Sigmoid colon (tissue), 6 donors: ENCODE measurements at regions not wholly inside any gene's neighbourhood (a gene's known extent, or its start where the extent isn't known, plus 50 kb on each side); places are given as distances from the start of the nearest gene placed in this dataset.

ENCODE experiments used
- DNase-seq: peaks from one replicate; pipeline ENCODE4 v3.0.0-alpha.2; 2019
- H3K27ac ChIP-seq, 4 donors: fragments of 200-600 bp; sonication (generic); one replicate each; pipeline ENCODE4 v1.5.1; 2016 to 2019; ENCODE audit warnings: mild to moderate bottlenecking in 1 of 4
- H3K27me3 ChIP-seq, 3 donors: fragments of 200-600 bp; sonication (generic); one replicate each; pipeline ENCODE4 v1.5.1; 2019; ENCODE audit warnings: mild to moderate bottlenecking in 1 of 3
- H3K36me3 ChIP-seq, 4 donors: fragments of 200-600 bp; sonication (generic); one replicate each; pipeline ENCODE4 v1.5.1; 2016 to 2019
- H3K4me1 ChIP-seq, 4 donors: fragments of 200-600 bp; sonication (generic); one replicate each; pipeline ENCODE4 v1.5.1; 2017 to 2019
- H3K4me3 ChIP-seq, 4 donors: fragments of 200-600 bp; sonication (generic); one replicate each; pipeline ENCODE4 v1.5.1; 2017 to 2019; ENCODE audit warnings: mild to moderate bottlenecking in 2 of 4, moderate library complexity in 1 of 4
- H3K9me3 ChIP-seq, 4 donors: fragments of 200-600 bp in 3 of 4; sonication (generic) in 3 of 4; one replicate each; pipeline versions ENCODE4 v1.5.1 to v1.6.1; 2013 to 2019
- CTCF ChIP-seq, 4 experiments: fragments of 450-650 bp in 3 of 4; fragments of 200-600 bp in 1 of 4; IDR thresholded peaks; one replicate each; pipeline ENCODE4 v1.5.1; 2016 to 2019; ENCODE audit warnings: antibody characterized with exemption in 4 of 4, mild to moderate bottlenecking in 3 of 4, moderate library complexity in 2 of 4
- EP300 ChIP-seq, 4 donors: sonication (generic); formaldehyde crosslinking; IDR thresholded peaks; one replicate each; pipeline ENCODE4 v1.6.1; 2017; ENCODE audit warnings: antibody characterized with exemption in 4 of 4
- POLR2A ChIP-seq, 2 donors: fragments of 450-650 bp; IDR thresholded peaks; one replicate each; pipeline ENCODE4 v1.6.1; 2016; ENCODE audit warnings: antibody characterized with exemption in 2 of 2, mild to moderate bottlenecking in 2 of 2, moderate library complexity in 2 of 2
- POLR2AphosphoS5 ChIP-seq, 4 donors: sonication (generic); formaldehyde crosslinking; IDR thresholded peaks; one replicate each; pipeline ENCODE4 v1.6.1; 2017; ENCODE audit warnings: antibody characterized with exemption in 4 of 4
- WGBS, 2 donors: extraction: QIAGEN DNeasy Blood & Tissue Kit; methylation state at CpG; one replicate each; pipeline ENCODE4 v1.1.7; 2013; 5-methylcytosine and 5-hydroxymethylcytosine counted together
- intact Hi-C: fragments of 100-400 bp; cut with DNase I; formaldehyde crosslinking; loops from one replicate; pipeline ENCODE4 v1.15.1; 2023
- donor health status: healthy with polysubstance abuse.
- donor health status: healthy.

GRCh38 chr11:128066399-128066798 is 521.0 kb downstream of the ETS1 start:
- TF ChIP-seq POLR2AphosphoS5 (IDR thresholded peaks at IDR 0.05): no peak
- no peak for TF ChIP-seq CTCF (IDR thresholded peaks at IDR 0.05)
- no peak for TF ChIP-seq EP300 (IDR thresholded peaks at IDR 0.05)
- TF ChIP-seq POLR2A (IDR thresholded peaks at IDR 0.05): no peak
- Histone ChIP-seq H3K4me3 (no peak overlapping the region), H3K27ac (no peak overlapping the region), H3K9me3 (no peaks in the 10 kb centered on the region), H3K27me3 (no peaks in the 10 kb centered on the region), H3K4me1 (peaks cover 0 to 7% (median 3%) of the 10 kb centered on the region in 4 donors), H3K36me3 (no peaks in the 10 kb centered on the region)
- 53 to 69% methylated on average over 1 of the region's 1 CpG for WGBS, 2 donors
- intact Hi-C loops: no loop called here
- DNase-seq: no peak

- no peaks in the 10 kb centered on the region for H3K36me3 ChIP-seq
- H3K27me3 ChIP-seq: no peaks in the 10 kb centered on the region
- no peak for DNase-seq
- peaks cover 0 to 15% (median 6%) of the 10 kb centered on the region in 4 donors for H3K4me1 ChIP-seq
- intact Hi-C loops: no loop called here
- H3K9me3 ChIP-seq: no peaks in the 10 kb centered on the region
- TF ChIP-seq POLR2AphosphoS5 (IDR thresholded peaks at IDR 0.05) (peak in 1 of 4 donors; percentile 10), POLR2A (IDR thresholded peaks at IDR 0.05) (no peak), EP300 (IDR thresholded peaks at IDR 0.05) (no peak), CTCF (IDR thresholded peaks at IDR 0.05) (no peak)
- peak overlapping the region in 1 of 4 donors; percentile 54 for H3K27ac ChIP-seq
- 41 to 55% methylated on average over 5 of the region's 5 CpGs for WGBS, 2 donors
- no peak overlapping the region for H3K4me3 ChIP-seq
These were observed 526.0 kb downstream of the ETS1 start for GRCh38 chr11:128061281-128061871.

DNA sequence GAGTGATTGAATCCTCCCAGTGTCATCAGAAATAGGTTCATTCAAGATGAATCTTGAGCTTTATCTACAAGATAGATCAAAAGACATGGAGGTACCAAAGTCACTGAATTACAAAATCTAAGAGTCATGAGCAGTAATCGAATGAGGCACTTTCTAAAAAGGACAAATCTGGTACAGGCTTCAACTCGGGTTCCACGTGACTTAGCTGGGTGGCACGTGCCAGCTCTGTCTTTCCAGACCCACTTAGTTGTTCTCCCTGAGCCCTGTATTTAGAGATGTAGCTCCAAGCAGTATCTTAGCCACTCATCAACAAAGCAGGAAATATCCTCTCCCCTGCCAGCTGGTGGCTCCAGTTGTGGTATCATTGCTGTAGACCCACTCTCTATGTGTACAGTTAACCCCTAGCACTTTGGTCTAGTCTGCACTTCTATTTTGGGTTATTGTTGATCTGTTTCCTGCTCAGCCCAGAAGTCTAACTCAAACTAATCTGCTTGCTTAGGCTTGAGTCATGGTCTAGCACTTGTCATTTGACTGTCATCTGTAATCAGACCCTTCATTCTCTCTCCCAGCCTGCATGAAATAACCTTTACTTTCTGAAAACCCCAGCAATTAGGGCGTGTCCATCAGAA is 528.7 kb downstream of the ETS1 start:
- intact Hi-C loops: no loop called here
- H3K27me3 ChIP-seq: no peaks in the 10 kb centered on the region
- H3K4me1 ChIP-seq: peaks cover 0 to 15% (median 6%) of the 10 kb centered on the region in 4 donors
- no peak overlapping the region for H3K27ac ChIP-seq
- 87% methylated on average over 5 of the region's 5 CpGs for WGBS, 2 donors
- no peak overlapping the region for H3K4me3 ChIP-seq
- no peak for DNase-seq
- no peaks in the 10 kb centered on the region for H3K9me3 ChIP-seq
- no peak for TF ChIP-seq POLR2A (IDR thresholded peaks at IDR 0.05)
- TF ChIP-seq EP300 (IDR thresholded peaks at IDR 0.05): no peak
- TF ChIP-seq CTCF (IDR thresholded peaks at IDR 0.05): no peak
- TF ChIP-seq POLR2AphosphoS5 (IDR thresholded peaks at IDR 0.05): no peak
- no peaks in the 10 kb centered on the region for H3K36me3 ChIP-seq

DNA sequence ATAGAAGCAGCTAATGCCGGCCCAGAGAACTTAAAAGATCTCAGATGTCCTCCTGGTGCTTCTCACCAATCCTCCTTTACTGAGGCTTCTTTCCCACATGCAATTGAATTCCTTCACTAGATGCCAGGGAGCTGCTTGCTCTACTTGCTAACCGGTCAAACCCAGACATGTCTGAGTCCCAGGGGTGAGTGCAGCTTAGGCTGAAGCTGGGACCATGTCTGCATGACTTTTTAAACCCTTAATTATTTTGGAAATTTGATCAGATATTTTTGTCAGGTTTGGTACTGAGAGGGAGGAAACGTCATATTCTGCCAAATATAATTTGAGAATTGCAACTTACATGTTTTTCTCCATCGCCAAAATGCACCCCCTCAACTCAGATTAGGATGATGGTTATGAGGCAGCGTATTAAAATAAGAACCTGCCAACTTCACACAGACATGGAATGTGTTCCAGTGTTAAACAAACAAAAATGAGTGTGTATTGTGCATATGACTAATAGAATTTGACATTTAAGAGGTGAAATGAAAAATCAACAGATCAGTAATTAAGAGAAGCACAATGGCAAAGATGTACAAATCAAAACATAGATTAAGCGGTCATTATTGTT is 529.5 kb downstream of the ETS1 start:
- Histone ChIP-seq H3K27me3 (no peaks in the 10 kb centered on the region), H3K4me3 (no peak overlapping the region), H3K9me3 (no peaks in the 10 kb centered on the region), H3K27ac (no peak overlapping the region), H3K4me1 (peaks cover 0 to 15% (median 6%) of the 10 kb centered on the region in 4 donors), H3K36me3 (no peaks in the 10 kb centered on the region)
- TF ChIP-seq POLR2AphosphoS5 (IDR thresholded peaks at IDR 0.05) (no peak), EP300 (IDR thresholded peaks at IDR 0.05) (no peak), POLR2A (IDR thresholded peaks at IDR 0.05) (no peak)
- intact Hi-C loops: no loop called here
- DNase-seq: no peak
- WGBS, 2 donors: 82 to 88% methylated on average over 6 of the region's 6 CpGs

DNA sequence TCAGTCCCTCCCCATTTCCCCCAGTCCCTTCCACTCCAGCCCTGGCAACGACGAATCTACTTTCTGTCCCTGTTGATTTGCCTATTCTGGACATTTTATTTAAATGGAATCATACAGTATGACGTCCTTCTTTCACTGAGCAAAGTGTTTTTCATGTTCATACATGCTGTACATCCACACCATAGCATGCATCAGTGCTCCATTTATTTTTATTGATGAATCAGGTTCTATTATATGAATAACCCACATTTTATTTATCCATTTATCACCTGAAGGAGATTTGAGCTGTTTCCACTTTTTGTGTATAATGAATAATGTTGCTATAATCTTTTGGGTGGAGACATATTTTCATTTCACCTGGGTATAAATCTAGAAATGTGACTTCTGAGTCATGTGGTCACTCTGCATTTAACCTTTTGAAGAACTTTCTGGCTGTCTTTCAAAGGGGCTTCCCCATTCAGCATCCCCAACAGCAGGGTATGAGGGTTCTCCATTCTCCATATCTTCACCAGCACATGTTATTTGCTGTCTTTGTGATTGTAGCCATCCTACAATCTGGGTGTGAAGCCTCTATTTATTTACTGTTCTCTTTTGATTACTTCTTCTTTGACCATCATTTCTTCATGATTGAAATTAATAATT is 531.7 kb downstream of the ETS1 start:
- no peaks in the 10 kb centered on the region for H3K9me3 ChIP-seq
- 85 to 90% methylated on average over 3 of the region's 3 CpGs for WGBS, 2 donors
- no peak overlapping the region for H3K27ac ChIP-seq
- intact Hi-C loops: no loop called here
- no peaks in the 10 kb centered on the region for H3K27me3 ChIP-seq
- peaks cover 0 to under 1% (median 0%) of the 10 kb centered on the region in 4 donors for H3K4me1 ChIP-seq
- no peak overlapping the region for H3K4me3 ChIP-seq
- TF ChIP-seq POLR2AphosphoS5 (IDR thresholded peaks at IDR 0.05) (no peak), EP300 (IDR thresholded peaks at IDR 0.05) (no peak), POLR2A (IDR thresholded peaks at IDR 0.05) (no peak), CTCF (IDR thresholded peaks at IDR 0.05) (no peak)
- DNase-seq: no peak
- no peaks in the 10 kb centered on the region for H3K36me3 ChIP-seq
